Tongue (tissue), 2 donors: ENCODE measurements at regions not wholly inside any gene's neighbourhood (a gene's known extent, or its start where the extent isn't known, plus 50 kb on each side); places are given as distances from the start of the nearest gene placed in this dataset. TPM values are rescaled to one million over a fixed set of nuclear protein-coding genes. Genes with fewer than 3 reads are reported as not detected.
"Not testable (repeated sequence)": the region's sequence is repeated elsewhere in the genome, so short reads cannot be mapped to it uniquely, and the experiment has no call there.

ENCODE experiments used
- DNase-seq: peaks from one replicate; pipeline ENCODE4 v3.0.0-alpha.2; 2015
- small RNA-seq: library from RNA; depleted of rRNA; stranded (forward); fragments of <200 nt; gene quantifications from one replicate; pipeline ENCODE3, GENCODE V24; 2014; ENCODE audit warnings: low replicate concordance

DNA sequence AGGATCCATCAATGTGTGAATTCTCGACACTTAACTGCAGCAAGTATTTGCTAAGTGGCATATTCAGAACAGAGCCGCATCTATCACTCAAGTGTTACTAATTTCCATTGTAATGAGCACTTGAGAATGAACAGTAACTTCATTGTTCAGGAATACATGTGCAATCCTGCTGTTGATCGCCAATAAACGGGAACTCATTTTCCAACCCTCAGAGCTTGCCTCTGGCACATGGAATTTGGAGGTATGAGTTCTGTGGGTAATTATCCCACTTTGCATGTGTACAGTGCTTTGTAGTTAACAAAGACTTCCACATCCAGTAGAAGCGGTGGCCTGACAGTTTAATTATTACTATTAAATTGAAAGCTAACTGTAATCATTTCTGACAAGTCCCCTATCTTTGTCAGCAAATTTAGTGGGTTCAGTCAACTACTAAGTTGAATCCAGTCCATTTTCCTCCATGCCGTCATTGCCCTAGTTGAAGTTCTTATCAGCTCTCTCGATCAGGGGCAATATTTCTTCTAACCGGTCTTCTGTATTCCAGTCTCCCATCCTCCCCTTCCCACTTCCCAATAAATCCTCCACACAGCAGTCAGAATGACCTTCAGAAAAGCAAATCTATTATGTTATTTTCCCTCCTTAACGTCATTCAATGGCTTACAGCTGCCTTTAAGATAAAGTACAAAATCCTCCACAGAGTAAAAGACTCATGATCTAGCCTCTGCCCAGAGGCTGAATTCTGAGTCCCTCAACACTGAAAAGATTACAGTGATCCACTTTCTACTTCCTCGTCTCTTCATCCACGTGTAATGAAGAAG lies 62.4 kb upstream of the GBA3 start:
- DNase-seq = not testable (repeated sequence)

DNA sequence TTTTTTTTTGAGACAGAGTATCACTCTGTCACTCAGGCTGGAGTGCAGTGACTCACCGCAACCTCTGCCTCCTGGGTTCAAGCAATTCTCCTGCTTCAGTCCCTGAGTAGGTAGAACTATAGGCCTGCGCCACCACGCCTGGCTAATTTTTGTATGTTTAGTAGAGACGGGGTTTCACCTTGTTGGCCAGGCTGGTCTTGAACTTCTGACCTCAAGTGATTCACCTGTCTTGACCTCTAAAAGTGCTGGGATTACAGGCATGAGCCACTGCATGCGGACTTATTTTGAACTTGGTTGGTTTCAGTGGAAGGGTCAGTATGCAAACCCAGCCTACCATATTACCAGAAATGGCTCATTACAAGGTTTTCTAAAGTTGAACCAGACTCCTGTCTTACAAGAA lies 61.6 kb upstream of the GBA3 start:
- DNase-seq = not testable (repeated sequence)

GRCh38 chr4:22634541-22635181 lies 58.1 kb upstream of the GBA3 start:
- no peak for DNase-seq

DNA sequence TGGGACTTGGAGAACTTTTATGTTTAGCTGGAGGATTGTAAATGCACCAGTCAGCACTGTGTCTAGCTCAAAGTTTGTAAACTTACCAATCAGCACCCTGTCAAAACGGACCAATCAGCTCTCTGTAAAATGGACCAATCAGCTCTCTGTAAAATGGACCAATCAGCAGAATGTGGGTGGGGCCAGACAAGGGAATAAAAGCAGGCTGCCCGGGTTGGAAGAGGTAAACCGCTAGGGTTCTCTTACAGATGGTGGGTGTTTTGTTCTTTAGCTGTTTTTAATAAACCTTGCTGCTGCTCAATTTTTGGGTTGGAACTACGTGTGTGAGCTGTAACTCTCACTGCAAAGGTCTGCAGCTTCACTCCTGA lies 57.6 kb upstream of the GBA3 start:
- DNase-seq = not testable (repeated sequence)

- DNase-seq = no peak
Observed at GRCh38 chr4:22635692-22636091, 57.0 kb upstream of the GBA3 start.

GRCh38 chr4:22637306-22637705 lies 55.4 kb upstream of the GBA3 start:
- DNase-seq = no peak

Small RNA genes lying in the stretch of these regions (small RNA-seq; reads per million reads assigned to genes)
- not detected for gene AC098583.1
